Esophagus squamous epithelium (tissue), 5 donors: ENCODE measurements at regions not wholly inside any gene's neighbourhood (a gene's known extent, or its start where the extent isn't known, plus 50 kb on each side); places are given as distances from the start of the nearest gene placed in this dataset.

Experiments used
- DNase-seq: peaks from one replicate; lab custom pipeline; 2025; lab: John Stamatoyannopoulos, UW
- H3K27ac ChIP-seq, 4 donors: fragments of 200-600 bp; sonication (generic); one replicate each; pipeline ENCODE4 v1.5.1; 2016 to 2019; ENCODE audit warnings: mild to moderate bottlenecking in 1 of 4
- H3K27me3 ChIP-seq, 4 donors: fragments of 200-600 bp; sonication (generic); 1 replicate in 3 of 4; 2 replicates in 1 of 4; pipeline versions ENCODE4 v1.5.1 to v1.6.0; 2017 to 2021; ENCODE audit warnings: antibody characterized with exemption in 1 of 4
- H3K36me3 ChIP-seq, 3 donors: fragments of 200-600 bp; sonication (generic); one replicate each; pipeline ENCODE4 v1.5.1; 2016 to 2019
- H3K4me1 ChIP-seq, 3 donors: fragments of 200-600 bp; sonication (generic); one replicate each; pipeline ENCODE4 v1.5.1; 2017 to 2019
- H3K4me3 ChIP-seq, 4 donors: fragments of 200-600 bp; sonication (generic); 1 replicate in 3 of 4; 2 replicates in 1 of 4; pipeline ENCODE4 v1.5.1; 2016 to 2019; ENCODE audit warnings: mild to moderate bottlenecking in 2 of 4, moderate library complexity in 1 of 4
- H3K9me3 ChIP-seq, 3 donors: fragments of 200-600 bp; sonication (generic); one replicate each; pipeline ENCODE4 v1.5.1; 2016 to 2019
- POLR2A ChIP-seq, 4 donors: fragments of 450-650 bp; IDR thresholded peaks; one replicate each; pipeline ENCODE4 v1.6.1; 2017; ENCODE audit warnings: antibody characterized with exemption in 4 of 4, mild to moderate bottlenecking in 4 of 4, moderate library complexity in 3 of 4
- WGBS, 2 donors: methylation state at CpG; one replicate each; pipeline ENCODE4 v1.1.5; 2018; 5-methylcytosine and 5-hydroxymethylcytosine counted together
- intact Hi-C: fragments of 100-400 bp; cut with DNase I; formaldehyde crosslinking; loops from one replicate; pipeline ENCODE4 v1.15.0; 2022
- TF ChIP-seq, protein P1 (sequence below), 6 experiments: fragments of 450-650 bp in 4 of 6; fragments of 200-600 bp in 2 of 6; sonication (generic) in 2 of 6; IDR thresholded peaks; one replicate each; pipeline ENCODE4 v1.5.1; 2016 to 2019; ENCODE audit warnings: antibody characterized with exemption in 6 of 6, mild to moderate bottlenecking in 4 of 6, moderate library complexity in 4 of 6
- donor health status: DM: yes; HTN: yes; CAD: no.

DNA sequence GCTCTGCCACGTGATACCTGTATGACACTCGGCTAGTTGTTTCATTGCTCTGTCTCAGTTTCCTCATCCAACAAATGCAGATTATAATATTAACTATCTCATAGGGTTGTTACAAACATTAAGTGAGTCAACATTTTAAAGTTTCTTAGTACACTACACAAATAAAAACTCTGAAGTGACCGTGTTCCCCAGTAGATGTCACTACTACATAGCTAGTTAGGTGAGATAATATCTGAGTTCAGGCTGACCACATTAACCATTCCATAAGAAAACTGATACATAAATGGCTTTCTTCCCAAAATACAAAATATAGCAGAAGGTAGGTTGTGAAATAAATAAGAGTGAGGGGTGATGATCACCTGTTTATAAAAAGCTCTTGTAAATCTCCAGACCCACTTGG, 214.1 kb downstream of the NUF2 start:
- H3K4me3 ChIP-seq: no peak overlapping the region
- no peak for DNase-seq
- intact Hi-C loops: loop anchor here (10.0 kb wide), 1 partner anchor 1539 kb away; no protein-coding TSS in a partner anchor

DNA sequence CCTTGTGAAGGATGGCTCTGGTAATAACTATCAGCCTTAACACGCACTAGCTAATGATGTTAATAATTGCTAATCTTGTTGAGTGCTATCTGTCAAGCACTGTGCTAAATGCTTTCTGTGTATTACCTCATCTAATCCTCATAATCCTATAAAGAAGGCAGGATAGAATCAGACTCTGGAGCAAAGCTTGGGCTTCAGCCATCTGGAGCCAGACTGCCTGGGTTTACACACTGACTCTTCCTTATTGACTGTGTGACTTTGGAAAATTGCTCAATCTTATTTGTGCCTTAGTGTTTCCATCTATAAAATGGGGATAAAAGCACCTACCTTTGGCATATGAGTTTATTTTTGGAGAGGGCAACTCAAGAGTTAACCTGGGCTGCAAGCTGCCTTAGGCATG, 216.1 kb downstream of the NUF2 start:
- 21 to 63% methylated on average over 1 of the region's 1 CpG for WGBS, 2 donors
- Histone ChIP-seq H3K4me3 (no peak overlapping the region), H3K27ac (no peak overlapping the region), H3K9me3 (no peaks in the 10 kb centered on the region), H3K27me3 (peaks cover 0 to 11% (median 0%) of the 10 kb centered on the region in 4 donors), H3K36me3 (no peaks in the 10 kb centered on the region), H3K4me1 (peaks cover 0 to 11% (median 5%) of the 10 kb centered on the region in 3 donors)
- no peak for TF ChIP-seq POLR2A (IDR thresholded peaks at IDR 0.05)
- TF ChIP-seq, protein P1, sequence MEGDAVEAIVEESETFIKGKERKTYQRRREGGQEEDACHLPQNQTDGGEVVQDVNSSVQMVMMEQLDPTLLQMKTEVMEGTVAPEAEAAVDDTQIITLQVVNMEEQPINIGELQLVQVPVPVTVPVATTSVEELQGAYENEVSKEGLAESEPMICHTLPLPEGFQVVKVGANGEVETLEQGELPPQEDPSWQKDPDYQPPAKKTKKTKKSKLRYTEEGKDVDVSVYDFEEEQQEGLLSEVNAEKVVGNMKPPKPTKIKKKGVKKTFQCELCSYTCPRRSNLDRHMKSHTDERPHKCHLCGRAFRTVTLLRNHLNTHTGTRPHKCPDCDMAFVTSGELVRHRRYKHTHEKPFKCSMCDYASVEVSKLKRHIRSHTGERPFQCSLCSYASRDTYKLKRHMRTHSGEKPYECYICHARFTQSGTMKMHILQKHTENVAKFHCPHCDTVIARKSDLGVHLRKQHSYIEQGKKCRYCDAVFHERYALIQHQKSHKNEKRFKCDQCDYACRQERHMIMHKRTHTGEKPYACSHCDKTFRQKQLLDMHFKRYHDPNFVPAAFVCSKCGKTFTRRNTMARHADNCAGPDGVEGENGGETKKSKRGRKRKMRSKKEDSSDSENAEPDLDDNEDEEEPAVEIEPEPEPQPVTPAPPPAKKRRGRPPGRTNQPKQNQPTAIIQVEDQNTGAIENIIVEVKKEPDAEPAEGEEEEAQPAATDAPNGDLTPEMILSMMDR (IDR thresholded peaks at IDR 0.05): no peak
- intact Hi-C loops: loop anchor here (10.0 kb wide), 1 partner anchor 1537 kb away; no protein-coding TSS in a partner anchor
- DNase-seq: no peak

More for the DNA sequence above, 214.1 kb downstream of the NUF2 start:
- no peaks in the 10 kb centered on the region for H3K9me3 ChIP-seq
- no peak overlapping the region for H3K27ac ChIP-seq
- peaks cover 0 to 10% (median 0%) of the 10 kb centered on the region in 4 donors for H3K27me3 ChIP-seq
- H3K4me1 ChIP-seq: peaks cover 0 to 11% (median 5%) of the 10 kb centered on the region in 3 donors
- 50 to 57% methylated on average over 3 of the region's 3 CpGs for WGBS, 2 donors
- H3K36me3 ChIP-seq: no peaks in the 10 kb centered on the region
- TF ChIP-seq POLR2A (IDR thresholded peaks at IDR 0.05): no peak
- TF ChIP-seq, protein P1 (IDR thresholded peaks at IDR 0.05): peak in 3 of 6 experiments; percentile 22 to 48 (median 23)

DNA sequence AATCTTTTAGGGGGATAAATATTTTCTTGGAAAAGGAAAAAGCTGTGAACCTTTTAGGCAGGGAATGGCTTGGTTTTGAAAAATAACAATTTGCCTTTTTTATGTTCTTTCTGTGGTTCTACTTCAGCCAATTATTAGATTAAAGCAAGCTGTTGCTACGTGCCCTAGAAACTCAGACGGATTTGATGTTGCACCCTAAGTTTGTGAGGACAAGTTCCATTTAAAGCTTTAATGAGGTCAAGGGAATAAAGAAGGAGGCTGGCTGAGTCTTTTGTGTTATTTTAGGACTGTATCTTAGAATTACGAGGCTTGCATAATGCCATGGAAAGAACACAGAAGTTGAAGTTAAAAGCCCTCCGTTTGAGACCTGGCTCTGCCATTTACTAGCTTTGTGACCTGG, 216.9 kb downstream of the NUF2 start:
- intact Hi-C loops: loop anchor here (10.0 kb wide), 1 partner anchor 1536 kb away; no protein-coding TSS in a partner anchor

DNA sequence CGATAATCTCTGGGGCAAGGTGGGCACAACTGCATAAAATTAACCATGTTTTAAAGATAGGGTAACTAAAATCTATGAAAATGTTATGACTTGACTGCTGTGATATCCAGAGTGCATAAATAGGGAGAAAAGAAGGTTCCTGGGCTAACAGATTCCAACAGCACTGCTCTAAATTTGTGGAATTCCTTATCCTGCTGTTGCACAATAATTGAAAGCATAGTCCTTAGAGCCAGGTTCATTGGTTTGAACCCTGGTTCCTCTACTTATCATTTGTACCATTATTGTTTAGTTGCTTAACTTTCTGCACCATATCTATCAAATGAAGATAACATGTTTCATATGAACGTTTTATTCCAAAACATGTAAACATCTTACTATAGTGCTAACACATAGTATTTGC, 219.0 kb downstream of the NUF2 start:
- intact Hi-C loops: no loop called here
- no peak overlapping the region for H3K27ac ChIP-seq
- WGBS, 2 donors: 81 to 87% methylated on average over 2 of the region's 2 CpGs
- no peak overlapping the region for H3K4me3 ChIP-seq
- no peaks in the 10 kb centered on the region for H3K9me3 ChIP-seq
- peaks cover 0 to 11% (median 0%) of the 10 kb centered on the region in 4 donors for H3K27me3 ChIP-seq
- no peak for TF ChIP-seq POLR2A (IDR thresholded peaks at IDR 0.05)
- TF ChIP-seq, protein P1 (IDR thresholded peaks at IDR 0.05): no peak
- H3K36me3 ChIP-seq: no peaks in the 10 kb centered on the region
- H3K4me1 ChIP-seq: peaks cover 0 to 11% (median 5%) of the 10 kb centered on the region in 3 donors
- DNase-seq: no peak

More for the DNA sequence above, 216.9 kb downstream of the NUF2 start:
- DNase-seq: no peak
- no peaks in the 10 kb centered on the region for H3K36me3 ChIP-seq
- 39 to 45% methylated on average over 4 of the region's 4 CpGs for WGBS, 2 donors
- no peak overlapping the region for H3K4me3 ChIP-seq
- no peaks in the 10 kb centered on the region for H3K9me3 ChIP-seq
- TF ChIP-seq, protein P1 (IDR thresholded peaks at IDR 0.05): no peak
- no peak for TF ChIP-seq POLR2A (IDR thresholded peaks at IDR 0.05)
- H3K4me1 ChIP-seq: peaks cover 0 to 11% (median 5%) of the 10 kb centered on the region in 3 donors
- peaks cover 0 to 11% (median 0%) of the 10 kb centered on the region in 4 donors for H3K27me3 ChIP-seq
- H3K27ac ChIP-seq: no peak overlapping the region

DNA sequence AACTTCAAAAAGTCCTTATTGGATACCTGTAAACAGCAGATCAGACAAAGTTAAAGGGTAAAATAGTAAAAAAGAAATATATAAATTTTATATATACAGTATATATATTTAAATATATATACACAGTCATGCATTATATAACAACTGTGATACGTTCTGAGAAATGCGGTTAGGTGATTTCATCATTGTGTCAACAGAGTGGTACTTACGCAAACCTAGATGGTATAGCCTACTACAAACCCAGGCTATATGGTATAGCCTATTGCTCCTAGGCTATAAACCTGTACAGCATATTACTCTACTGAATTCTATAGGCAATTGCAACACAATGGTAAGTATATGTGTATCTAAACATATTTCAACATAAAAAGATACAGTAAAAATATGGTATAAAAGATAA, 222.7 kb downstream of the NUF2 start:
- no peak overlapping the region for H3K4me3 ChIP-seq
- H3K27ac ChIP-seq: no peak overlapping the region
- no peaks in the 10 kb centered on the region for H3K9me3 ChIP-seq
- WGBS, 2 donors: 76 to 86% methylated on average over 3 of the region's 3 CpGs
- H3K4me1 ChIP-seq: no peaks in the 10 kb centered on the region
- intact Hi-C loops: no loop called here
- no peaks in the 10 kb centered on the region for H3K36me3 ChIP-seq
- TF ChIP-seq, protein P1 (IDR thresholded peaks at IDR 0.05): no peak
- no peak for TF ChIP-seq POLR2A (IDR thresholded peaks at IDR 0.05)
- no peak for DNase-seq
- peaks cover 0 to 11% (median 0%) of the 10 kb centered on the region in 4 donors for H3K27me3 ChIP-seq
